Peyer's patch (tissue), 4 donors: ENCODE measurements at regions not wholly inside any gene's neighbourhood (a gene's known extent, or its start where the extent isn't known, plus 50 kb on each side); places are given as distances from the start of the nearest gene placed in this dataset.

Experiments used
- POLR2A ChIP-seq, 2 donors: fragments of 450-650 bp; IDR thresholded peaks; one replicate each; pipeline ENCODE4 v1.5.1; 2017; ENCODE audit warnings: antibody characterized with exemption in 2 of 2, mild to moderate bottlenecking in 2 of 2, moderate library complexity in 2 of 2
- TF ChIP-seq, protein P1 (sequence below), 6 experiments: fragments of 450-650 bp in 4 of 6; fragments of 200-600 bp in 2 of 6; sonication (generic) in 1 of 6; IDR thresholded peaks; one replicate each; pipeline ENCODE4 v1.5.1; 2017 to 2019; ENCODE audit warnings: antibody characterized with exemption in 6 of 6, mild to moderate bottlenecking in 3 of 6, moderate library complexity in 1 of 6

GRCh38 chr14:98198385-98198784 is 1073.6 kb downstream of the BCL11B start:
- TF ChIP-seq, protein P1, sequence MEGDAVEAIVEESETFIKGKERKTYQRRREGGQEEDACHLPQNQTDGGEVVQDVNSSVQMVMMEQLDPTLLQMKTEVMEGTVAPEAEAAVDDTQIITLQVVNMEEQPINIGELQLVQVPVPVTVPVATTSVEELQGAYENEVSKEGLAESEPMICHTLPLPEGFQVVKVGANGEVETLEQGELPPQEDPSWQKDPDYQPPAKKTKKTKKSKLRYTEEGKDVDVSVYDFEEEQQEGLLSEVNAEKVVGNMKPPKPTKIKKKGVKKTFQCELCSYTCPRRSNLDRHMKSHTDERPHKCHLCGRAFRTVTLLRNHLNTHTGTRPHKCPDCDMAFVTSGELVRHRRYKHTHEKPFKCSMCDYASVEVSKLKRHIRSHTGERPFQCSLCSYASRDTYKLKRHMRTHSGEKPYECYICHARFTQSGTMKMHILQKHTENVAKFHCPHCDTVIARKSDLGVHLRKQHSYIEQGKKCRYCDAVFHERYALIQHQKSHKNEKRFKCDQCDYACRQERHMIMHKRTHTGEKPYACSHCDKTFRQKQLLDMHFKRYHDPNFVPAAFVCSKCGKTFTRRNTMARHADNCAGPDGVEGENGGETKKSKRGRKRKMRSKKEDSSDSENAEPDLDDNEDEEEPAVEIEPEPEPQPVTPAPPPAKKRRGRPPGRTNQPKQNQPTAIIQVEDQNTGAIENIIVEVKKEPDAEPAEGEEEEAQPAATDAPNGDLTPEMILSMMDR (IDR thresholded peaks at IDR 0.05), result no peak
- no peak for TF ChIP-seq POLR2A (IDR thresholded peaks at IDR 0.05)
